ENCODE measurements at regions not wholly inside any gene's neighbourhood (a gene's known extent, or its start where the extent isn't known, plus 50 kb on each side); places are given as distances from the start of the nearest gene placed in this dataset.

DNA sequence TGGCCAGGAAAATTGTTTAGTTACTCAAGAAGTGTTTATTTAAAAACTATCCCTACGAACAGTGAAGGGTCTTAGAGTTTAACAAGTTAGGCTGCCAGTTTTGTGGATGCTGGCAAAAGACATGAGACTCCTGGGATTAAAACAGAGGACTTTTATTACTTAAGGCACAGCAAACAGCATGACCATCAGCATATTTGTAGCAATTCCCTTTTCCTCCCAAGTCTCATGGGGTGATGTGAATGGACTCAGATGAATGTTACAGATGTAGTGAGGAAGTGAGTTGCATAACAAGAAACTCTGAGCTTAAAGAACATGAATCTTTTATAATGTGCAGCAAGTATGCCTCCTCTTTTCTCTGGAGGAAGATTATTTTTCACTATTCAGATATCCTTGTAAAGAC, 695.8 kb downstream of the RPS29 start:
- no peaks in the 10 kb centered on the region for H3K79me2 ChIP-seq (ENCODE audit: insufficient read depth, low read length)
- H3K27me3 ChIP-seq (ENCODE audit: insufficient read depth, low read length): no peaks in the 10 kb centered on the region
- no peaks in the 10 kb centered on the region for H3K4me1 ChIP-seq (ENCODE audit: insufficient read depth, low read length, severe bottlenecking)
- H3K27ac ChIP-seq (ENCODE audit: low read depth, low read length, poor library complexity, severe bottlenecking): no peak overlapping the region
- TF ChIP-seq, protein P1, sequence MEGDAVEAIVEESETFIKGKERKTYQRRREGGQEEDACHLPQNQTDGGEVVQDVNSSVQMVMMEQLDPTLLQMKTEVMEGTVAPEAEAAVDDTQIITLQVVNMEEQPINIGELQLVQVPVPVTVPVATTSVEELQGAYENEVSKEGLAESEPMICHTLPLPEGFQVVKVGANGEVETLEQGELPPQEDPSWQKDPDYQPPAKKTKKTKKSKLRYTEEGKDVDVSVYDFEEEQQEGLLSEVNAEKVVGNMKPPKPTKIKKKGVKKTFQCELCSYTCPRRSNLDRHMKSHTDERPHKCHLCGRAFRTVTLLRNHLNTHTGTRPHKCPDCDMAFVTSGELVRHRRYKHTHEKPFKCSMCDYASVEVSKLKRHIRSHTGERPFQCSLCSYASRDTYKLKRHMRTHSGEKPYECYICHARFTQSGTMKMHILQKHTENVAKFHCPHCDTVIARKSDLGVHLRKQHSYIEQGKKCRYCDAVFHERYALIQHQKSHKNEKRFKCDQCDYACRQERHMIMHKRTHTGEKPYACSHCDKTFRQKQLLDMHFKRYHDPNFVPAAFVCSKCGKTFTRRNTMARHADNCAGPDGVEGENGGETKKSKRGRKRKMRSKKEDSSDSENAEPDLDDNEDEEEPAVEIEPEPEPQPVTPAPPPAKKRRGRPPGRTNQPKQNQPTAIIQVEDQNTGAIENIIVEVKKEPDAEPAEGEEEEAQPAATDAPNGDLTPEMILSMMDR (IDR thresholded peaks at IDR 0.05; ENCODE audit: low read length): no peak
- no peak overlapping the region for H3K4me3 ChIP-seq (ENCODE audit: low read depth, low read length, poor library complexity, severe bottlenecking)
- no peaks in the 10 kb centered on the region for H3K36me3 ChIP-seq (ENCODE audit: insufficient read depth, low read length)
- H3F3A ChIP-seq (ENCODE audit: insufficient read depth, low read length): no peaks in the 10 kb centered on the region
- no peaks in the 10 kb centered on the region for H3K9me2 ChIP-seq (ENCODE audit: low read depth, low read length)
- no peaks in the 10 kb centered on the region for H3K9me3 ChIP-seq (ENCODE audit: low read length)
- no peak overlapping the region for H3K9ac ChIP-seq (ENCODE audit: low read length)
- H2AFZ ChIP-seq (ENCODE audit: low read length): no peak overlapping the region
- H4K20me1 ChIP-seq (ENCODE audit: insufficient read depth, low read length): no peaks in the 10 kb centered on the region
- no peak overlapping the region for H3K4me2 ChIP-seq (ENCODE audit: low read length)

DNA sequence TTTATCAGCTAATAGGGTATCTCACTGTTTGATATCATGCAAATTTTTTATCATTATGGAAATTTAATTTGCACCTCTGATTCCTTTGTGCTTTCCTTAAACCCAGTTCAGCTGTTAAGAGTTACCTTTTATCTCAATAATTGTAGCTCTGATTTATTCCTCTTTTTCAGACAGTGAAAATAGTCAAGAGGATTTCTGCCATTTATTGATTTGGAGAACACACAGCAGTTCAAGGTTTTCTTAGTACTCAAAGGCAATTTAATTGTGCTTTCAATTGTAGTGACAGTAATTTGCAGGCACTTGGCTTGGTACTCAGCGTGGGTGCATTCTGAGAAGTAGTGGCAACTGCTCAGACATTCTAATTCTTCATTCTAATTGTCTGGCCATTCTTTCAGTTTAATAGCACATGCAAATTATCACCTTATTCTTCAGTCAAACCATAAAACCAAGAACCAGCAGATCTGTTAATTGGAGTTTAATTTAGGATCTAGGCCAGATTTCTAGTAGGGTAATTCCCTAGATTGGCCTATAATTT, 709.3 kb downstream of the RPS29 start:
- no peaks in the 10 kb centered on the region for H3K9me3 ChIP-seq (ENCODE audit: low read length)
- H3K79me2 ChIP-seq (ENCODE audit: insufficient read depth, low read length): no peaks in the 10 kb centered on the region
- no peak overlapping the region for H3K4me2 ChIP-seq (ENCODE audit: low read length)
- no peak overlapping the region for H2AFZ ChIP-seq (ENCODE audit: low read length)
- H3K9me2 ChIP-seq (ENCODE audit: low read depth, low read length): no peaks in the 10 kb centered on the region
- no peak overlapping the region for H3K4me3 ChIP-seq (ENCODE audit: low read depth, low read length, poor library complexity, severe bottlenecking)
- TF ChIP-seq EZH2 (IDR thresholded peaks at IDR 0.05; ENCODE audit: borderline replicate concordance, low read length): no peak
- TF ChIP-seq, protein P1 (IDR thresholded peaks at IDR 0.05; ENCODE audit: low read length): no peak
- no peaks in the 10 kb centered on the region for H3K4me1 ChIP-seq (ENCODE audit: insufficient read depth, low read length, severe bottlenecking)
- H3K36me3 ChIP-seq (ENCODE audit: insufficient read depth, low read length): no peaks in the 10 kb centered on the region
- no peaks in the 10 kb centered on the region for H3K27me3 ChIP-seq (ENCODE audit: insufficient read depth, low read length)
- no peak overlapping the region for H3K9ac ChIP-seq (ENCODE audit: low read length)
- H4K20me1 ChIP-seq (ENCODE audit: insufficient read depth, low read length): no peaks in the 10 kb centered on the region
- H3K27ac ChIP-seq (ENCODE audit: low read depth, low read length, poor library complexity, severe bottlenecking): no peak overlapping the region
- H3F3A ChIP-seq (ENCODE audit: insufficient read depth, low read length): no peaks in the 10 kb centered on the region

DNA sequence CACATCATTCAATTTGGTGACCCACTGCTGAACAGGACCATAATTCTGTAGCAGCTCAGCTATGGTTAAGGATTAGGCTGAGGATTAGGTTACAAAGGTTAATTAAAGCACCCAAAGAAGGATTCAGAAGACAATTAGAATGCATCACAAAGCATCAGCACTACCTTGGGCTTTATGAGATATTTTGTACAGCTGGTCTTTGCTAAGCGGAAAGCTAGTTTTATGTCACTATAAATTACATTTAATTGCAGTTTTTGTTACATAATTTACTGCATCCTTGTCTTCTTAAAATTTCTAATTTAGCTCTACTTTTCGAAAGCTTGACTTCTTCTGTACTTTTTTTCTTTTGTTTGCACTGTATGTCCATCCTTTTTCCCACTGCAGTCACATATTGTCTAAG, 711.5 kb downstream of the RPS29 start:
- Histone ChIP-seq H3K79me2 (ENCODE audit: insufficient read depth, low read length) (no peaks in the 10 kb centered on the region), H3K4me1 (ENCODE audit: insufficient read depth, low read length, severe bottlenecking) (no peaks in the 10 kb centered on the region), H3K4me3 (ENCODE audit: low read depth, low read length, poor library complexity, severe bottlenecking) (no peak overlapping the region), H3K4me2 (ENCODE audit: low read length) (no peak overlapping the region), H4K20me1 (ENCODE audit: insufficient read depth, low read length) (no peaks in the 10 kb centered on the region), H2AFZ (ENCODE audit: low read length) (no peak overlapping the region), H3K27me3 (ENCODE audit: insufficient read depth, low read length) (no peaks in the 10 kb centered on the region), H3K9me2 (ENCODE audit: low read depth, low read length) (no peaks in the 10 kb centered on the region), H3K27ac (ENCODE audit: low read depth, low read length, poor library complexity, severe bottlenecking) (no peak overlapping the region), H3K9ac (ENCODE audit: low read length) (no peak overlapping the region), H3K9me3 (ENCODE audit: low read length) (no peaks in the 10 kb centered on the region), H3K36me3 (ENCODE audit: insufficient read depth, low read length) (no peaks in the 10 kb centered on the region), H3F3A (ENCODE audit: insufficient read depth, low read length) (no peaks in the 10 kb centered on the region)
- no peak for TF ChIP-seq EZH2 (IDR thresholded peaks at IDR 0.05; ENCODE audit: borderline replicate concordance, low read length)
- TF ChIP-seq, protein P1 (IDR thresholded peaks at IDR 0.05; ENCODE audit: low read length): no peak
